Lower leg skin (tissue), 3 donors: ENCODE measurements at regions not wholly inside any gene's neighbourhood (a gene's known extent, or its start where the extent isn't known, plus 50 kb on each side); places are given as distances from the start of the nearest gene placed in this dataset.

ENCODE experiments used
- CTCF ChIP-seq, 3 donors: fragments of 450-650 bp; IDR thresholded peaks; one replicate each; pipeline ENCODE4 v1.5.1; 2016; ENCODE audit warnings: antibody characterized with exemption in 3 of 3, mild to moderate bottlenecking in 3 of 3, moderate library complexity in 2 of 3
- POLR2A ChIP-seq, 2 donors: fragments of 450-650 bp; IDR thresholded peaks; one replicate each; pipeline ENCODE4 v1.6.1; 2016 to 2017; ENCODE audit warnings: antibody characterized with exemption in 2 of 2, mild to moderate bottlenecking in 1 of 2, moderate library complexity in 1 of 2

GRCh38 chr2:81073412-81073811, 768.9 kb upstream of the LRRTM1 start:
- TF ChIP-seq POLR2A (IDR thresholded peaks at IDR 0.05) (no peak), CTCF (IDR thresholded peaks at IDR 0.05) (no peak)
